Skeletal muscle cell (primary cell): ENCODE measurements at regions not wholly inside any gene's neighbourhood (a gene's known extent, or its start where the extent isn't known, plus 50 kb on each side); places are given as distances from the start of the nearest gene placed in this dataset.

ENCODE experiments used
- DNase-seq: peaks from one replicate; pipeline ENCODE4 v3.0.0-alpha.2; 2010; ENCODE audit warnings: low read depth
- H3K4me3 ChIP-seq: 2 replicates; pipeline ENCODE4 v1.5.1; 2011; ENCODE audit warnings: low read depth, mild to moderate bottlenecking, control low read depth, low read length, moderate library complexity

GRCh38 chr20:58010186-58010585 is 218.3 kb downstream of the ANKRD60 start:
- H3K4me3 ChIP-seq = no peak overlapping the region
- DNase-seq = no peak

GRCh38 chr20:58008866-58009265 is 219.6 kb downstream of the ANKRD60 start:
- H3K4me3 ChIP-seq = no peak overlapping the region
- no peak for DNase-seq

DNA sequence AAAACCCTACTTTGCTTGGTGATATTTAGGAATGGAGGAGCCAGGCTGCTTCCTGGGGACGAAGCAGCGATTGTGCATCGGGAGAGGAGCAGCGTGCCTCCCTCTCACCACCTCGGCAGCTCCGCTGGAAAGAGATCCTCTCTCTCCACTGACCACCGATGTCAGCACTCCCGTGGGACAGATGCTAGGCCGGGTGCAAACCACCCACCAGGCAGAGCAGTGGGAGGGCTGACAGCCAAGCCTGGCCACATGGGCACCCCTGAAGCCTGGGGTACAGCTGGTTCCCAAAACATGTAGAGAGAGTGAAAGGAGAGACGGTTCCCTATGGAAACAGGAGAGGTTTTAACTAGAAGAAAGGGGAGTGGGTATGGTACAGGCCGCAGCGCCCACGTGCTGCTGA is 220.0 kb downstream of the ANKRD60 start:
- DNase-seq = no peak
- H3K4me3 ChIP-seq = no peak overlapping the region

DNA sequence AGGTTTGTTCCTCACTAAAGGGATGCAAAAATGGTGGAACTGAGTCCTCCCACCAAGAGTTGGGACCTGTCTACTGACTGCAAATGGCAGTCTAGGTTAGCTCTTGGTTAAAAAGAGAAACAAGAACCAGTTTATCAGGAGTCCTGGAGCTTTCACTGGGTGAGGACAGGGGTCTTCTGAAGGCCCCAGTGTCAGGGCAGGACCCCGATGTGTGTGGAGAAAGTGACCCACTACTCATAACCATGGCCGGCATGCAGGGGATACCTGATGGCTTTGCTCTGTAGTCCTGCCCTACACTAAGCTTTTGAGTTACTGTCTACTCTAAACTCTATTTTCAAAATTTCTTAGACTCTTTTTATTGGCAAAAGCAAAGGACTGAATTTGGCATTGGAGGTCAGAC is 220.5 kb downstream of the ANKRD60 start:
- H3K4me3 ChIP-seq = no peak overlapping the region
- DNase-seq = no peak

- H3K4me3 ChIP-seq = no peak overlapping the region
- DNase-seq = no peak
Measured at GRCh38 chr20:58006346-58007316, 221.8 kb downstream of the ANKRD60 start.

DNA sequence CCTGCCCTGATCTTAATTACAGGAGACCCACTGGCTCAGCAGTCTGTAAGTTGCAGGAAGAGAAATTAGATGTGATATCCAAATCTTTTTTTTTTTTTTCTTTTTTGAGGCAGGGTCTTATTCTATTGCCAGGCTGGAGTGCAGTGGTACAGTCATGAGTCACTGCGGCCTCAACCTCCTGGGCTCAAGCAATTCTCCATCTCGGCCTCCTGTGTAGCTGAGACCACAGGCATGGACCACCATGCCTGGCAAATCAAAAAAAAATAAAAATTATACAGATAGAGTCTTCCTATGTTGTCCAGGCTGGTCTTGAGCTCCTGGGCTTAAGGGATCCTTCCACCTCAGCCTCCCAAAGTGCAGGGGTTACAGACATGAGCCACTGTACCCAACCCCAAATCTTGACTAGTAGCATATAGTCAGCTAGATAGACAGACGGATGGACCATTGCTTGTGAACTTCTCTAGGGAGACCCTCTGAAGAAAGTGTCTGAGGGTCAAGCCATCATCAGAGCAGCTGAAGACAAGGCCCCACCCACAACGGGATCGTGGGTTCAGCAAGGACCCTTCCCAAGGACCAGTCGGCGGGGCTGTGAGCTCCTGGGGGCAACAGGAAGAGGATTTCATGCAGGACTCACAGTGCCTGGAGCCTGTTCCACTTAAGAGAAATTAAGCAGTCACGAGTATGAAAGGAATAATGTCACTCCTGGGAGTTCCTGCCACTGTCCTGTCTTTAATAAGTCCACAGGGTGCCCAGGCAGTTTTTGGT is 222.7 kb downstream of the ANKRD60 start:
- no peak for DNase-seq
- H3K4me3 ChIP-seq = no peak overlapping the region

GRCh38 chr20:58004900-58005299 is 223.6 kb downstream of the ANKRD60 start:
- no peak for DNase-seq
- no peak overlapping the region for H3K4me3 ChIP-seq

DNA sequence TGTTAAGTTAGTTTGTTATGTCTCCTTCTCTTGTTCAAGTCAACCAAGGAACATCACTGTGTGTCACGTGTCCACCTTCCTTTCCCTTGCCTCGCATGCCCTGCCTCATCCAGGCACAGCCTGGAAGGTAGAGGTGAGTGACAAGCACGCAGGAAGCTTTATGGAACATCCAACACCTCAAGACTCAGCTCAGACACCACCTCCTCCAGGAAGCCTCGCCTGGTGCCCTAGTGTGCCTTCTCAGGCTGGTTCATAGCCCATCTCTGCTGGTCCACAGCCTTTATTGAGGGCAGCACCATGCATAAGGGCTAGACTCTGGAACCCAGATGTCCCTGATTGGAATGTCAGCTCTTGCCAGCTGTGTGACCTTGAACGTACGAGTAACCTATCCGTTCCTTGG is 224.3 kb downstream of the ANKRD60 start:
- no peak overlapping the region for H3K4me3 ChIP-seq
- DNase-seq = no peak

- no peak for DNase-seq
- no peak overlapping the region for H3K4me3 ChIP-seq
Measured at GRCh38 chr20:58003525-58003924, 224.9 kb downstream of the ANKRD60 start.

GRCh38 chr20:58002901-58003300 is 225.6 kb downstream of the ANKRD60 start:
- DNase-seq = no peak

GRCh38 chr20:58001946-58002345 is 226.5 kb downstream of the ANKRD60 start:
- DNase-seq = no peak

More at GRCh38 chr20:58002901-58003300, 225.6 kb downstream of the ANKRD60 start:
- no peak overlapping the region for H3K4me3 ChIP-seq

GRCh38 chr20:58001381-58001780 is 227.1 kb downstream of the ANKRD60 start:
- H3K4me3 ChIP-seq = no peak overlapping the region
- DNase-seq = no peak

More at GRCh38 chr20:58001946-58002345, 226.5 kb downstream of the ANKRD60 start:
- no peak overlapping the region for H3K4me3 ChIP-seq

- H3K4me3 ChIP-seq = no peak overlapping the region
Measured at GRCh38 chr20:58000861-58001260, 227.6 kb downstream of the ANKRD60 start.

GRCh38 chr20:57999465-58000111 is 228.9 kb downstream of the ANKRD60 start:
- H3K4me3 ChIP-seq = no peak overlapping the region
- no peak for DNase-seq

More at GRCh38 chr20:58000861-58001260, 227.6 kb downstream of the ANKRD60 start:
- DNase-seq = no peak

DNA sequence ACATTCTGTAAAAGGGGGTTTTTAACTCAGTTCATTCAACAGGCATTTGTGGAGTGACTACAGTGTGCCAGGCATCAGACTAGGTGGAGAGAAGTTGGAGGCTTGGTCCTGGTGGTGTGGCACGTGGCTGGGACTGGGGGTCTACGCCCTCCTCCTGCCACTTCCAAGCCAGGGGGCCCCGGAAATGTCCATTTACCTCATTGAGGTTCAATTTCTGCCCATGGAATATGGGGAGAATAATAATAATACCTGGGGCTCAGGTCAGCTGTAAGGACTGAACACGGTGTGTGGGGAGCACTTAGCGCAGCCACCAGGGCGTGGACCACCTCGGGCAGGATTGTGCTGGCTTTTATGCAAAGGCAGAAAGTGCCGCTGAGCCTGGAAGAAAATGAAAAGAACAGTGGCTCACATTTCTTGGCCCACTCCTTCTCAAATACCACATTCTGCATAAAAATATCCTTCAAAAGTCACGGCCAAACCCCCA is 229.4 kb downstream of the ANKRD60 start:
- no peak overlapping the region for H3K4me3 ChIP-seq
- no peak for DNase-seq

GRCh38 chr20:57998276-57998675 is 230.2 kb downstream of the ANKRD60 start:
- no peak overlapping the region for H3K4me3 ChIP-seq
- DNase-seq = no peak

DNA sequence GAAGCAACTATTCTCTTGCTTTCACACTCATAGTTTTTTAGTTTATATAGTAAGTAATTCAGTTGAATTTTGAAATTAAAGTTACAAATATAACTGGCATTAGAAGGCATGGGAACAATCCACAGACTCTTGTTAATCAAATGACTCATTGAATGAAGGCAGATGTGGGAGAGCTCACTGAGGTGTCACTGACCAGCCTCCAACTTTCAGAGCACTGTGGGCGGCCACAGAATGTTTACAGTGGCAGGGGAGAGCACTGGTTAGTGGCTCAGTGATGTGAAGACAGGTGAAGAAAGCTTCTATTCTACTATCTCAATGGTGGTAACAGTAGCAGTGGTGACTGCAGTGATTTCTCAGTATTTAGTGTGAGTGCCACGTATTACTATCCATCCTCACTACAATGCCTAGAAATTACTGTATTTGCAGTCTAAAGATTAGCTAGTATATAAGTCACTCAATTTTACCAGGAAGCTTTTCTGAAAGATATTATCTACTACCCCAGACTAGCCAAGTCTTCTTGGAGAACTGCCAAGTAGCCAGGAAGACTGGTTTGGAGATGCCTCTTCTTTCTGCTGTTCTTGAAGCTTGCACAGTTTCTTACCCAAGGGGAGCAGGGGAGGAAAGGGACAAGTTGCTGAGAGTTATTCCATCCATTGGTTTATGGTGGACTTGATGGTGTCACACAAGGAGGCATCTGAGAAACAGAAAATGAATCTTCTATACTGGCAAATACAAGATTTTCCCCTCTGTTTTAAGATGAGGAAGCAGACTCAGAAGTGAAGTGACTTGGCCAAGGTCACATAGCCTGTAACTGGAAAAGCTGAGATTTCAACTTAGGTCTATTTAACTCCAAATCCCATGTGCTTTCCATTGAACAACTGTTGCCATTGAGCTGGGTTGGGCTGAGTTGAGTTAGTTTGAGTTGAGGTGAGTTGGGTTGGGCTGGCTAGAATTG is 231.2 kb downstream of the ANKRD60 start:
- no peak for DNase-seq
- H3K4me3 ChIP-seq = no peak overlapping the region

DNA sequence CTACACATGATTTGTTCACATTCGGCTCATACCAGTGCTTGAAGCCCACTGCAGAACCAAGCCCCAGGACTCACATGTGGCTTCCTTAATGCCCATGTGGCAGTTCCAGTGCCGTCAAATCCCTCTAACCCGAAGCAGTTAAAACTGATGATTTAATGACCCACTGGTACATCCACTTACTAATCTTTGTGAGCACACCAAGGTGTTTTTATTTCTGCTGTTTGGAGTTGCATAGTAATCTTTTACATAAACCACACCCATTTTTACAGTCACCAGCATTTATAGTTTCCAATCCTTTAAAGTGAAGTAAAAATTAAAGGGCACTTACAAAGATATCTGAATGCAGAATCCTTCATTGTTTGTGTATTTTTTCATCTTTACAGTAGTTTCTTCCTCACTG is 232.0 kb downstream of the ANKRD60 start:
- no peak for DNase-seq
- no peak overlapping the region for H3K4me3 ChIP-seq
